H1 (cell line): ENCODE measurements at regions not wholly inside any gene's neighbourhood (a gene's known extent, or its start where the extent isn't known, plus 50 kb on each side); places are given as distances from the start of the nearest gene placed in this dataset.

ENCODE experiments used
- BACH1 ChIP-seq: IDR thresholded peaks from 2 replicates; pipeline ENCODE4 v1.6.1; 2012; ENCODE audit warnings: low read length, improper control_type of control experiment
- CEBPB ChIP-seq: IDR thresholded peaks from 2 replicates; pipeline ENCODE4 v1.6.1; 2012; ENCODE audit warnings: low read depth, low read length
- CTCF ChIP-seq, 3 experiments: IDR thresholded peaks; 1 replicate in 2 of 3; 2 replicates in 1 of 3; pipeline versions ENCODE4 v1.5.1 to v1.6.1; 2011; ENCODE audit warnings: low read length in 3 of 3, mild to moderate bottlenecking in 3 of 3, inconsistent platforms in 2 of 3, low read depth in 1 of 3, moderate library complexity in 1 of 3; ENCODE audit not compliant: insufficient read depth in 1 of 3; ENCODE audit errors: control extremely low read depth in 1 of 3
- TAF1 ChIP-seq: IDR thresholded peaks from 2 replicates; pipeline ENCODE4 v1.6.1; 2011; ENCODE audit warnings: mild to moderate bottlenecking, low read depth, low read length

- TF ChIP-seq CTCF (IDR thresholded peaks at IDR 0.05; ENCODE audit: control extremely low read depth in 1 of 3, insufficient read depth in 1 of 3, low read depth in 1 of 3, low read length in 3 of 3) (no peak), BACH1 (no peak), CEBPB (no peak), TAF1 (no peak)
Measured at GRCh38 chr3:55269096-55269495, 218.0 kb downstream of the WNT5A start.
